ENCODE measurements at regions not wholly inside any gene's neighbourhood (a gene's known extent, or its start where the extent isn't known, plus 50 kb on each side); places are given as distances from the start of the nearest gene placed in this dataset.

- Histone ChIP-seq H3K4me3 (ENCODE audit: low read length) (no peak overlapping the region), H3K27me3 (ENCODE audit: control insufficient read depth, insufficient read depth, low read length) (no peaks in the 10 kb centered on the region), H3K4me1 (ENCODE audit: control insufficient read depth, insufficient read depth, low read length) (no peaks in the 10 kb centered on the region), H3K36me3 (ENCODE audit: control insufficient read depth, insufficient read depth, low read length) (no peaks in the 10 kb centered on the region), H3K27ac (ENCODE audit: low read length) (no peak overlapping the region), H3K9me3 (replicated peaks; ENCODE audit: control insufficient read depth, low read depth, low read length) (no peaks in the 10 kb centered on the region)
- WGBS (ENCODE audit: insufficient coverage): no CpG with 5 or more reads among the region's 1 CpG
- no peak for DNase-seq
These were observed 76.8 kb upstream of the SCEL start for GRCh38 chr13:77458736-77459135.

- no peaks in the 10 kb centered on the region for H3K9me3 ChIP-seq (replicated peaks; ENCODE audit: control insufficient read depth, low read depth, low read length)
- H3K4me1 ChIP-seq (ENCODE audit: control insufficient read depth, insufficient read depth, low read length): no peaks in the 10 kb centered on the region
- 100% methylated on average over 1 of the region's 3 CpGs for WGBS (ENCODE audit: insufficient coverage)
- H3K27ac ChIP-seq (ENCODE audit: low read length): no peak overlapping the region
- H3K36me3 ChIP-seq (ENCODE audit: control insufficient read depth, insufficient read depth, low read length): no peaks in the 10 kb centered on the region
- no peak for DNase-seq
- H3K27me3 ChIP-seq (ENCODE audit: control insufficient read depth, insufficient read depth, low read length): no peaks in the 10 kb centered on the region
- no peak overlapping the region for H3K4me3 ChIP-seq (ENCODE audit: low read length)
These were observed 77.5 kb upstream of the SCEL start for GRCh38 chr13:77457966-77458365.

GRCh38 chr13:77456271-77456670 lies 79.2 kb upstream of the SCEL start:
- no peaks in the 10 kb centered on the region for H3K9me3 ChIP-seq (replicated peaks; ENCODE audit: control insufficient read depth, low read depth, low read length)
- DNase-seq: no peak
- H3K36me3 ChIP-seq (ENCODE audit: control insufficient read depth, insufficient read depth, low read length): no peaks in the 10 kb centered on the region
- H3K27ac ChIP-seq (ENCODE audit: low read length): no peak overlapping the region
- no peaks in the 10 kb centered on the region for H3K4me1 ChIP-seq (ENCODE audit: control insufficient read depth, insufficient read depth, low read length)
- no peak overlapping the region for H3K4me3 ChIP-seq (ENCODE audit: low read length)
- no peaks in the 10 kb centered on the region for H3K27me3 ChIP-seq (ENCODE audit: control insufficient read depth, insufficient read depth, low read length)
- WGBS (ENCODE audit: insufficient coverage): no CpG with 5 or more reads among the region's 1 CpG

- DNase-seq: no peak
- no peaks in the 10 kb centered on the region for H3K36me3 ChIP-seq (ENCODE audit: control insufficient read depth, insufficient read depth, low read length)
- no peak overlapping the region for H3K4me3 ChIP-seq (ENCODE audit: low read length)
- H3K4me1 ChIP-seq (ENCODE audit: control insufficient read depth, insufficient read depth, low read length): no peaks in the 10 kb centered on the region
- no CpG with 5 or more reads among the region's 2 CpGs for WGBS (ENCODE audit: insufficient coverage)
- no peaks in the 10 kb centered on the region for H3K9me3 ChIP-seq (replicated peaks; ENCODE audit: control insufficient read depth, low read depth, low read length)
- no peaks in the 10 kb centered on the region for H3K27me3 ChIP-seq (ENCODE audit: control insufficient read depth, insufficient read depth, low read length)
- no peak overlapping the region for H3K27ac ChIP-seq (ENCODE audit: low read length)
These were observed 86.2 kb upstream of the SCEL start for GRCh38 chr13:77449265-77449664.

GRCh38 chr13:77448689-77449088 lies 86.8 kb upstream of the SCEL start:
- no peaks in the 10 kb centered on the region for H3K9me3 ChIP-seq (replicated peaks; ENCODE audit: control insufficient read depth, low read depth, low read length)
- H3K4me3 ChIP-seq (ENCODE audit: low read length): no peak overlapping the region
- no peak overlapping the region for H3K27ac ChIP-seq (ENCODE audit: low read length)
- no peaks in the 10 kb centered on the region for H3K27me3 ChIP-seq (ENCODE audit: control insufficient read depth, insufficient read depth, low read length)
- 51% methylated on average over 2 of the region's 4 CpGs for WGBS (ENCODE audit: insufficient coverage)
- H3K4me1 ChIP-seq (ENCODE audit: control insufficient read depth, insufficient read depth, low read length): no peaks in the 10 kb centered on the region
- H3K36me3 ChIP-seq (ENCODE audit: control insufficient read depth, insufficient read depth, low read length): no peaks in the 10 kb centered on the region
- peak; percentile 19 for DNase-seq

GRCh38 chr13:77443511-77443910 lies 92.0 kb upstream of the SCEL start:
- H3K27me3 ChIP-seq (ENCODE audit: control insufficient read depth, insufficient read depth, low read length): no peaks in the 10 kb centered on the region
- no peaks in the 10 kb centered on the region for H3K36me3 ChIP-seq (ENCODE audit: control insufficient read depth, insufficient read depth, low read length)
- H3K4me3 ChIP-seq (ENCODE audit: low read length): no peak overlapping the region
- DNase-seq: no peak
- H3K27ac ChIP-seq (ENCODE audit: low read length): no peak overlapping the region
- no peaks in the 10 kb centered on the region for H3K4me1 ChIP-seq (ENCODE audit: control insufficient read depth, insufficient read depth, low read length)
- no CpG with 5 or more reads among the region's 1 CpG for WGBS (ENCODE audit: insufficient coverage)
- H3K9me3 ChIP-seq (replicated peaks; ENCODE audit: control insufficient read depth, low read depth, low read length): no peaks in the 10 kb centered on the region

- no peak for DNase-seq
- H3K4me3 ChIP-seq (ENCODE audit: low read length): no peak overlapping the region
- H3K36me3 ChIP-seq (ENCODE audit: control insufficient read depth, insufficient read depth, low read length): no peaks in the 10 kb centered on the region
- 17% methylated on average over 1 of the region's 2 CpGs for WGBS (ENCODE audit: insufficient coverage)
- H3K4me1 ChIP-seq (ENCODE audit: control insufficient read depth, insufficient read depth, low read length): no peaks in the 10 kb centered on the region
- no peaks in the 10 kb centered on the region for H3K27me3 ChIP-seq (ENCODE audit: control insufficient read depth, insufficient read depth, low read length)
- H3K9me3 ChIP-seq (replicated peaks; ENCODE audit: control insufficient read depth, low read depth, low read length): no peaks in the 10 kb centered on the region
- H3K27ac ChIP-seq (ENCODE audit: low read length): no peak overlapping the region
These were observed 98.2 kb upstream of the SCEL start for GRCh38 chr13:77437267-77437666.

- Histone ChIP-seq H3K4me1 (ENCODE audit: control insufficient read depth, insufficient read depth, low read length) (no peaks in the 10 kb centered on the region), H3K9me3 (replicated peaks; ENCODE audit: control insufficient read depth, low read depth, low read length) (no peaks in the 10 kb centered on the region), H3K27ac (ENCODE audit: low read length) (no peak overlapping the region), H3K4me3 (ENCODE audit: low read length) (no peak overlapping the region), H3K27me3 (ENCODE audit: control insufficient read depth, insufficient read depth, low read length) (no peaks in the 10 kb centered on the region), H3K36me3 (ENCODE audit: control insufficient read depth, insufficient read depth, low read length) (no peaks in the 10 kb centered on the region)
- WGBS (ENCODE audit: insufficient coverage): no CpG with 5 or more reads among the region's 1 CpG
- DNase-seq: peak; percentile 33
These were observed 101.2 kb upstream of the SCEL start for GRCh38 chr13:77434289-77434688.

- H3K36me3 ChIP-seq (ENCODE audit: control insufficient read depth, insufficient read depth, low read length): no peaks in the 10 kb centered on the region
- H3K4me1 ChIP-seq (ENCODE audit: control insufficient read depth, insufficient read depth, low read length): no peaks in the 10 kb centered on the region
- no peak overlapping the region for H3K4me3 ChIP-seq (ENCODE audit: low read length)
These were observed 104.1 kb upstream of the SCEL start for GRCh38 chr13:77431449-77431848.

GRCh38 chr13:77430377-77430951 lies 103.6 kb upstream of the MYCBP2 start:
- no peaks in the 10 kb centered on the region for H3K4me1 ChIP-seq (ENCODE audit: control insufficient read depth, insufficient read depth, low read length)
- no peak overlapping the region for H3K4me3 ChIP-seq (ENCODE audit: low read length)
- no peak for DNase-seq
- no peaks in the 10 kb centered on the region for H3K9me3 ChIP-seq (replicated peaks; ENCODE audit: control insufficient read depth, low read depth, low read length)
- H3K27ac ChIP-seq (ENCODE audit: low read length): no peak overlapping the region
- no CpG with 5 or more reads among the region's 2 CpGs for WGBS (ENCODE audit: insufficient coverage)
- no peaks in the 10 kb centered on the region for H3K27me3 ChIP-seq (ENCODE audit: control insufficient read depth, insufficient read depth, low read length)
- H3K36me3 ChIP-seq (ENCODE audit: control insufficient read depth, insufficient read depth, low read length): no peaks in the 10 kb centered on the region

More at GRCh38 chr13:77431449-77431848, 104.1 kb upstream of the SCEL start:
- H3K9me3 ChIP-seq (replicated peaks; ENCODE audit: control insufficient read depth, low read depth, low read length): no peaks in the 10 kb centered on the region
- no peak for DNase-seq
- no peak overlapping the region for H3K27ac ChIP-seq (ENCODE audit: low read length)
- H3K27me3 ChIP-seq (ENCODE audit: control insufficient read depth, insufficient read depth, low read length): no peaks in the 10 kb centered on the region

Measured in muscle of leg (tissue), 3 donors.